MM.1S (cell line): ENCODE measurements at regions not wholly inside any gene's neighbourhood (a gene's known extent, or its start where the extent isn't known, plus 50 kb on each side); places are given as distances from the start of the nearest gene placed in this dataset.

Source experiments
- EZH2 ChIP-seq: fragments of 300-600 bp; sonication (generic); optimal IDR thresholded peaks from 2 replicates; pipeline ENCODE3; 2017; ENCODE audit warnings: low read depth, mild to moderate bottlenecking, antibody characterized with exemption, low read length, mixed read lengths
- TF ChIP-seq, protein P1 (sequence below): fragments of 300-600 bp; sonication (generic); IDR thresholded peaks from 2 replicates; pipeline ENCODE4 v1.5.1; 2016; ENCODE audit warnings: antibody characterized with exemption, low read length, mixed read lengths

DNA sequence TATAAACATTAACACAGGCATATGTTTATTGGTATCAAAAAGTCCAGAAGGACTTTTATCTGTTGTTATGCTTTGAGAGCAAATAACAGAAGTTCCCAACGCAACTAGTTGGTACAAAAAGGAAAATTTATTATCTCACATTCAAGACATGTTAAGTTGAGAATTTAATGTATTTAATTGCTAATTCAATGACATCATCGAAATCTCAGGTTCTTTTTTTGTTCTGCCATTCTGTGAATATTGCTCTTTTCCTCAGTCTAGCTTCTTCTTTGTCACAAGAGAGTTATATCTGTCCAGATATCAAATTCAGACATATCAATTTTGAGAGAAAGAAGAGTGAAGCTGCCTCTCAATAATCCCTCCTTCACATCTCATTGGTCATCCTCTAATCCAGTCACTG lies 307.6 kb upstream of the PCSK5 start:
- TF ChIP-seq, protein P1, sequence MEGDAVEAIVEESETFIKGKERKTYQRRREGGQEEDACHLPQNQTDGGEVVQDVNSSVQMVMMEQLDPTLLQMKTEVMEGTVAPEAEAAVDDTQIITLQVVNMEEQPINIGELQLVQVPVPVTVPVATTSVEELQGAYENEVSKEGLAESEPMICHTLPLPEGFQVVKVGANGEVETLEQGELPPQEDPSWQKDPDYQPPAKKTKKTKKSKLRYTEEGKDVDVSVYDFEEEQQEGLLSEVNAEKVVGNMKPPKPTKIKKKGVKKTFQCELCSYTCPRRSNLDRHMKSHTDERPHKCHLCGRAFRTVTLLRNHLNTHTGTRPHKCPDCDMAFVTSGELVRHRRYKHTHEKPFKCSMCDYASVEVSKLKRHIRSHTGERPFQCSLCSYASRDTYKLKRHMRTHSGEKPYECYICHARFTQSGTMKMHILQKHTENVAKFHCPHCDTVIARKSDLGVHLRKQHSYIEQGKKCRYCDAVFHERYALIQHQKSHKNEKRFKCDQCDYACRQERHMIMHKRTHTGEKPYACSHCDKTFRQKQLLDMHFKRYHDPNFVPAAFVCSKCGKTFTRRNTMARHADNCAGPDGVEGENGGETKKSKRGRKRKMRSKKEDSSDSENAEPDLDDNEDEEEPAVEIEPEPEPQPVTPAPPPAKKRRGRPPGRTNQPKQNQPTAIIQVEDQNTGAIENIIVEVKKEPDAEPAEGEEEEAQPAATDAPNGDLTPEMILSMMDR: no peak
- no peak for TF ChIP-seq EZH2
